Activated gamma-delta T cell treated with Interleukin-2 at 50 U/mL for 16 hours (primary cell): ENCODE measurements at regions not wholly inside any gene's neighbourhood (a gene's known extent, or its start where the extent isn't known, plus 50 kb on each side); places are given as distances from the start of the nearest gene placed in this dataset.
"Not testable (repeated sequence)": the region's sequence is repeated elsewhere in the genome, so short reads cannot be mapped to it uniquely, and the experiment has no call there.

Experiments
- DNase-seq: peaks from one replicate; pipeline ENCODE4 v3.0.0-alpha.2; 2020

GRCh38 chr1:120465900-120466299 is 51.1 kb downstream of the NBPF8 start:
- not testable (repeated sequence) for DNase-seq

GRCh38 chr1:120477663-120478062 is 62.8 kb downstream of the NBPF8 start:
- DNase-seq = not testable (repeated sequence)

GRCh38 chr1:120478400-120478799 is 63.6 kb downstream of the NBPF8 start:
- not testable (repeated sequence) for DNase-seq

GRCh38 chr1:120487542-120487941 is 72.7 kb downstream of the NBPF8 start:
- not testable (repeated sequence) for DNase-seq

GRCh38 chr1:120489217-120489616 is 74.4 kb downstream of the NBPF8 start:
- DNase-seq = not testable (repeated sequence)

- not testable (repeated sequence) for DNase-seq
Observed at GRCh38 chr1:120497145-120497544, 82.3 kb downstream of the NBPF8 start.

- not testable (repeated sequence) for DNase-seq
Observed at GRCh38 chr1:120503284-120503683, 88.4 kb downstream of the NBPF8 start.

- not testable (repeated sequence) for DNase-seq
Observed at GRCh38 chr1:120506352-120506751, 91.5 kb downstream of the NBPF8 start.

GRCh38 chr1:120508351-120508750 is 93.5 kb downstream of the NBPF8 start:
- not testable (repeated sequence) for DNase-seq

GRCh38 chr1:120509258-120509657 is 94.4 kb downstream of the NBPF8 start:
- DNase-seq = not testable (repeated sequence)

GRCh38 chr1:120513099-120513498 is 98.3 kb downstream of the NBPF8 start:
- DNase-seq = not testable (repeated sequence)

GRCh38 chr1:120513531-120513930 is 98.7 kb downstream of the NBPF8 start:
- not testable (repeated sequence) for DNase-seq

GRCh38 chr1:120519196-120519595 is 104.4 kb downstream of the NBPF8 start:
- not testable (repeated sequence) for DNase-seq

- DNase-seq = not testable (repeated sequence)
Observed at GRCh38 chr1:120524416-120524815, 109.6 kb downstream of the NBPF8 start.

GRCh38 chr1:120525386-120525785 is 110.6 kb downstream of the NBPF8 start:
- not testable (repeated sequence) for DNase-seq

GRCh38 chr1:120529475-120530089 is 114.7 kb downstream of the NBPF8 start:
- DNase-seq = not testable (repeated sequence)

GRCh38 chr1:120531455-120531854 is 116.6 kb downstream of the NBPF8 start:
- DNase-seq = not testable (repeated sequence)

- not testable (repeated sequence) for DNase-seq
Observed at GRCh38 chr1:120534361-120535047, 119.7 kb downstream of the NBPF8 start.

- DNase-seq = not testable (repeated sequence)
Observed at GRCh38 chr1:120535052-120535451, 120.2 kb downstream of the NBPF8 start.

- DNase-seq = not testable (repeated sequence)
Observed at GRCh38 chr1:120541394-120541793, 126.6 kb downstream of the NBPF8 start.

GRCh38 chr1:120542365-120542764 is 127.5 kb downstream of the NBPF8 start:
- DNase-seq = not testable (repeated sequence)

GRCh38 chr1:120542940-120543339 is 128.1 kb downstream of the NBPF8 start:
- DNase-seq = not testable (repeated sequence)

- DNase-seq = peak; percentile 88
Observed at GRCh38 chr1:120544434-120544833, 129.6 kb downstream of the NBPF8 start.

GRCh38 chr1:120550335-120550734 is 135.5 kb downstream of the NBPF8 start:
- DNase-seq = not testable (repeated sequence)
